ENCODE measurements at regions not wholly inside any gene's neighbourhood (a gene's known extent, or its start where the extent isn't known, plus 50 kb on each side); places are given as distances from the start of the nearest gene placed in this dataset.

- DNase-seq = no peak
Observed at GRCh38 chr5:3891113-3891512, 295.5 kb downstream of the IRX1 start.

DNA sequence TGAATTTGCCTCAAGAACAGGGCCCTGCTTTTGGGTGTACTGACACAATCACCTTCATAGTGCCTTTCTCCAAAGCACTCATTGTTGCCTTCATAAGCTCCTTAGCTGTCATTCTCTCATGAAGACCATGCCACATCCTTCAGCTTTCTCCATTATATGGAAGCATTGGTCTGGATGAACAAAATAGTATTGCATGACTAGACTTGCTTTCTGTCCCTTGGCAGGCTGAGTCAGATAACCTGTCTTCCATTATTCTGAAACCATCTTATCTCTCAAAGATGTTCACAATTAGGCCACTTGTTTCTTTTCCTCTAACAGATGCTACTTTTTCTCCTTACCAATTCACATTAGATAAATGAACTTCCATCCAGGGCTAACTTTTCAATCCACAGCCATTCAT, 297.9 kb downstream of the IRX1 start:
- DNase-seq = no peak

- no peak for DNase-seq
Observed at GRCh38 chr5:3893975-3894374, 298.3 kb downstream of the IRX1 start.

DNA sequence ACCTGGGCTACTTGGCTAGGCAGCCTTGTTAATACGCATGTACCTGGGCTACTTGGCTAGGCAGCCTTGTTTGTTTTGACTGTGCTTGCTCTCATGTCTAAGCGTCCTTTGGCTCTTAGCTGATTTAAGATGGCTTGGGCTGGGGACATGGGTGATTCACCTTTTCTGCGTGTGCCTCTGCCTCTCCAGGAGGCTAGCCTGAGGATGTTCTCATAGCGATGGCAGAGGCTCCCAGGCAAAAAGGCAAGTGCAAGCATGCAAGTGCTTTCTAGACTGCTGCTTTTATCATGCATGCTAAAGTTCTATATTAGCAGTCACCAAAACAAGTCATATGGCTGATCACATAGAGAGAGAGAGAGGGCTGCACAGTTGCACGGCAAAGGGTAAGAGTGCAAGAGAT, 300.5 kb downstream of the IRX1 start:
- DNase-seq = no peak

- DNase-seq = no peak
Observed at GRCh38 chr5:3899093-3899492, 303.5 kb downstream of the IRX1 start.

DNA sequence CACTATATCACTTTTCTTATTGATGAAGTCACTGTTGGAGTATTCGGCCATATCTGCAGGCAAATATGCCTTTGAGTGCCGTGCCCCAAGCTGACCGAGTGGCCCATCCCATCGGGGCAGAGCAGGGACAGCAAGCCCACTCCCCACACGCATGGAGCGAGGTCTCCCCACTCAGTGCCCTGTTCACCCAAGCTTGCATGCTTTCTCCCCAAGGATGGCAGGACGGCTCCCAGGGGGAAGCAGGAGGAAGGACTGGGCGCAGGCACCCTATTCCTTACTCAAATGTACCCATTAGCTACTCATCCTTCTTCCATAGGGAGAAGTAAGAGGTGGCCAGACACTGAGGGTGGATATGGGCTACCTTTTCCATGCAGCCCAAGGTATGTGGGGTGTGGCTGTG, 309.0 kb downstream of the IRX1 start:
- DNase-seq = no peak

DNA sequence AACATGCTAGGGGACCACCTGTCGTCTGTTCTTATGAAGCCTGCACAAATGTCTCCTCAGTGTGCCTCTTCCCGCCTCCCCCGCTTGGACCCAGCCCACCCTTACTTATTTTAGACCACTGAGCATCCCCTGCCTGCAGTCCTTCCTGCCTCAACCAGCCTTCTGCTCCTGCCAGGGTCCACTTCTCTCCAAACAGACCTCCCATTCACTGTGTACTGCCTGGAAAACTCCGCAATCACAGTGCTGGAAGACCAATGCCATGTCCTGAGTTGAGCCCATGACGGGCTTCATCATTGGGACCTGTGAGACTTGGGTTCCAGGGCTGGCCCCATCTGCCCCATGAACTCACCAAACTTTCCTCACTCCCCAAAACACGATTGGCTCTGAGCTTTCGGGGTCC, 309.4 kb downstream of the IRX1 start:
- no peak for DNase-seq

DNA sequence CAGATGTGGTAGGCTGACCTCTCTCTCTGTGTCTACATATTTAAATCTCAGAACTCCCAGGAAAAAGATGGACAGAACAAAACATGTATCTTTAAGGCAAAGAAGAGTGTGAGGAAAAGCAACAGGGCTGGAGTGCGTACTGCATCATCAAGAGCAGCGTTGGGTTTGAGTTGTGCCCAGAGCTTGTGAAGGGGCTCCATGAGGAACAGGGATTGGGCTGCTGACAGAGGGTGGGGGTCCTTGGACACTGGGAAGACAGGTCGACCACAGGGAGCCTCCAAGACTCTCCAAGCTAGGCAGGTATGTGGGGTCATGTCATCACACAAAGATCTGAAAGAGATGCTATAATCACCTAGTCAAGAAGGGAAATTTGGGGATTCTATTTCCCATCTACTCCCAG, 309.9 kb downstream of the IRX1 start:
- DNase-seq = no peak

DNA sequence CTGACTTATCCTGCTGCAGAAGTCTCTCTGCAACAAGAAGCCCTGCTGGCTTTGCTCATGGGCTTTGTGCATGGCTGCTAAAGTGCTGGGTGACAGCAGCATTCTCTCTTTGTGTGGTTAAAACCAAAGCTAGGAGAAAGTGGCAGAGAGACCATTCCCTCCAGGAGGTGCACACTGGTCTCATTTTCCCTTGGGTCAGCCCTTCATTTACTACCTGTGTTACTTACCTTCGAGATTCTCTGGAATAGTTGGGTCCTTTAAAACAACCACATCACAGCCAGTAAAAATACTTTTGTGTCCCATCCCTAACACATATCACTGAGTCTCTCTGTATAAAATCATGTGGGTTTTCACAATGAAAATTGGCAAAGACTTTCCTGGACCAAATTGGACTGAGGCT, 315.5 kb downstream of the IRX1 start:
- no peak for DNase-seq

DNA sequence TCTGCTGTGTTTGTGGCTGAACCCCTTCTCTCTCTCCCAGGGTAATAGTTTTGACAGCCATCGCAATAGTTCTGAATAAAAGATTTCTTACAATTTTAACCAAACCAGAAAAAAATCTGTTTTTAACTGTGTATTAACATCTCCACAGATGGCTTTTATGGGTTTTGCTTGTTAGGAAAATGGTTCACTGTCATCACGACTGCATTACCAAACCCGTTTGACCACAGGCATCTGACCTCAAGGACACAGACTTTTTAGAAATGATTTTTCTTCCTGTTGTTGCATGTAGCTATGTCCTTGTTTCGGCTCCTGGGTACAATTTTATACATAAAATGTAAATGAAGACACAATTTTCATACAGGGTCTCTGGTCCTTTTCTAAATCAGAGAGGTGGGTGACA, 316.1 kb downstream of the IRX1 start:
- no peak for DNase-seq

DNA sequence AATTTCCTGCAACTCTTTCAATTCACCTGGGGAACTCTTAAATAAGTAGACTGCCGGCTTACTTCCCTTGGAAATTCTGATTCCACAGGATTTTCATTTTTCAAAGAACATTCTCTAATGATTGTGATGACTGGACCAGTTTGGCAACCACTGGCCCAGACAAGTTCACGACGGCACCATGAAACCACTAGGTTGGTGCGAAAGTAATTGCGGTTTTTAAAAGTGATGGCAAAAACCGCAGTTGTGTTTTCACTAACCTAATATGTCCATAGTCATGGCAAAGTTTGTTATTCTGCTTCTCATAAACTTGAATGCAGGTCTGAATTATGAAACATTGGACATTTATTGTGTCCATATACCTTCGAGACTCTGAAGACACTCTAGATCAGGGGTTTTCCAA, 317.2 kb downstream of the IRX1 start:
- no peak for DNase-seq

- no peak for DNase-seq
Observed at GRCh38 chr5:3913279-3913678, 317.6 kb downstream of the IRX1 start.

- DNase-seq = no peak
Observed at GRCh38 chr5:3925022-3925421, 329.4 kb downstream of the IRX1 start.

DNA sequence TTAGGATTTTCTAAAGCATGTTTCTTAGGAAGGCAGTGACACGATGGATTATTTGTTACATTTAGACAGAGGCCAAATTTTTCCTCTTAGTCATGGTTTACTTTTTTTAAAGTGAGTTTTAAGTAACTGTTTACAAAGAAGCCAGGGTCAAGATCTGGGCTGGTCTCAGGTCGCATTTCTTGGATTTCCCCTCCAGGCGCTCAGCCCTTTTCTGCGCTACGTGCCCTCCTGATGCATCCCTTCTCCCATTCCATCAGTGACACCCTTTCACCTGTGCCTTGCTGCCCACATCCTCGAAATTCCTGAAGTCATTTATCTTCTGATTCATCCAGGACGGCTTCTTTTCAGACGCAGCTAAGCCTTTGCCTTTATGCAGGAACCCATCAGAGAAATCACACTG, 330.3 kb downstream of the IRX1 start:
- DNase-seq = no peak

DNA sequence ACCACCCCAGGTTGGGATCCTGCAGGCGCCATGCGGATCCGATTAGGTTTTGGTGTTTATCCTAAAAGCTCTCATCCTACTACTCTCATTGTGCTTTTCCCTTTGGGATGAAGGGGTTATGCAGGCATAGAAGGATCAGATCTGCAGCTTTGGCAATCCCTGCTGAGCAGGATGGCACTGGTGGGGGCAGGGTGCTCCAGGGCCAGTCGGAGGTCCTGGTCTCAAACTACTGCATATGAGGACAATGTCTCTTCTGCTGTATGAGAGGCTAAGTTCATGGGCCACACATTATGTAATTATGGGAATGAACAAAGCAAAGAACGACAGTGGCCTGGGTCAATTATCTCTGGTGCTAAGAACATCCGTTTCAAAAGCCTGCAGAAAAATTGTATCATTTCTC, 334.2 kb downstream of the IRX1 start:
- no peak for DNase-seq

DNA sequence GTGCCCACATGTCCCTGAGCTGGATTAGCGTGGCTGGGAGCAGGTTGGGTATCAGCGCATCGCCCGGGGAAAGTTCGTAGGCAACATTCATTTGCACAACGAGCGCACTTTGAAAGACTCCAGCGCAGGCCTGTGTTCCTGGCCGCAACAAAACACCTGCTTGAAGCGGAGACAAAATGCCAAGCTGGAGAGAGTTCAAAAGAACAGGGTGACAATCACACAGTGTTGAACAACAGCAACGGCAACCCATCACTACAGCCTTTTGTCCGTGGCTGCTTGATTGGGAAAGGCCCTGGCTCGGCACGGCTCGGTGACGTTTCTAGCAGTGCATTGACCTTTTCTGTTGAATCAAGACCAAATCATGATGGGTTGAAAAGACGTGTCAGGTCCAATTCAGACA, 336.3 kb downstream of the IRX1 start:
- no peak for DNase-seq

GRCh38 chr5:3933536-3933935, 337.9 kb downstream of the IRX1 start:
- DNase-seq = no peak

GRCh38 chr5:3933966-3934365, 338.3 kb downstream of the IRX1 start:
- no peak for DNase-seq

- DNase-seq = peak; percentile 19
Observed at GRCh38 chr5:3943859-3944258, 348.2 kb downstream of the IRX1 start.

- no peak for DNase-seq
Observed at GRCh38 chr5:3944930-3945329, 349.3 kb downstream of the IRX1 start.

DNA sequence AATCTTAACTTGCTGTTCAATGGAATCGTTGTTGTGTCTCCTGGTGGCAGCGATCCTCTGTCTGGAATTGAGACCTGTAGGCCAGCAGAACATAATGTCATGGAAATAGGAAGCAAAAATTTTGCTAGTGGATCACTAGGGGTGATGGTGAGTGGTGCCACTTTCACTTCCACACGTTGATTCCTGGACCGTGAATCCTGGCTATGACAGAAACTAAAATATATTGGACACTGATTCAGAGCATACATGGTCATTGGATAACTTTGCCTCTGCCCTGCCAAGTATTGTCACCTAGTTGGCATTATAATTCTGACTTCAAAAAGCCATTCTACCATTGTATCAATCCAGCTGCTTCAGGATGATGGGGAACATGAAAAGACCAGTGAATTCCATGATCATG, 353.2 kb downstream of the IRX1 start:
- no peak for DNase-seq

DNA sequence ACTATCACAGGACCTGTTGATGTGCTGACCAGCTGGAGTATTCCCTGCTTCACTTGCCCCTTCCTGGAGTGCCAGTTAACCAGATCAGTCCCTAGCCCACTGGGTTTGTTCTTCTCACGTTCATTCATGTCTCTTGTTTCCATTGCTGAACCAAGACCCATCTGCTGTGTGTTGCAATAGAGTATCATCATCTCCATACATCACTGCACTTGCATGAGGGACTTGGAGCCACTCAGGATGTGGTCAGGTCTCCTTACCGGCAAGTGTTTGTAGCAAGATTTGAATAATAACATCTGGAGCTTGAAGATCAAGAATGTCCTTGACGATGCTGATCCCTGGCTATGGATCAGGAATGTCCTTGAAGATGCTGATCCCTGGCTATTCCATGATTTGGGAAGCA, 358.6 kb downstream of the IRX1 start:
- no peak for DNase-seq

DNA sequence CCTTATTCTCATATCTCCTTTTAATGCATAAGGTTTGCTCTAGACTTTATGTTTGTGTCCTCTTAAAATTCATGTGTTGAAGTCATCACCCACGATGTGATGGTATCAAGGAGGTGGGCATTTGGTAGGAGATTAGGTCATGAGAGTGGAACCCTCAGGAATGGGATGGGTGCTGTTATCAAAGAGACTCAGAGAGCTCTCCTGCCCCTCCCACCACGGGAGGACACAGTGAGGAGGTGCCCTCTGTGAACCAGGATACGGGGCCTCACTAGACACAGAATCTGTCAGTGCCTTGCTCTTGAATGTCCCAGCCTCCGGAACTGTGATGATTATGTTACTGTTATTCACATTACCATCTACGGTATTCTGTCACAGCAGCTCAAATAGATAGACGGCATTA, 359.0 kb downstream of the IRX1 start:
- DNase-seq = no peak

DNA sequence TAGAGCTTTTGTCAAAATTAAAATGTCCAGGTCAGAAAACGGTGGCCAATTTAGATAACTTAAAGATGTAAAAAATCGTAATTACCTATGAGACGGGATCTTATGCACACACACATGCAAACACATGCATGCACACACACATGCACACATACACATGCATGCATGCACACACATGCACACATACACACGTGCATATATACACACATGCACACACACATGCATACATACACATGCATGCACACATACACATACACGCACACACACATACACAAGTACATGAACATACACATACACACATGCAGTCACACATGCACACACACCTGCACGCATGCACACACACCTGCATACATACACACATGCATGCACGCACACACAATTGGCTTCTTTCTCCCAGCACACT, 362.0 kb downstream of the IRX1 start:
- no peak for DNase-seq

GRCh38 chr5:3958389-3958788, 362.8 kb downstream of the IRX1 start:
- DNase-seq = no peak

GRCh38 chr5:3962113-3962512, 366.5 kb downstream of the IRX1 start:
- DNase-seq = no peak
